MV-4-11 (cell line): ENCODE measurements at regions not wholly inside any gene's neighbourhood (a gene's known extent, or its start where the extent isn't known, plus 50 kb on each side); places are given as distances from the start of the nearest gene placed in this dataset.
A peak's percentile ranks its signal among the peaks of the same experiment; 100 is the strongest.
"Not testable (repeated sequence)": the region's sequence is repeated elsewhere in the genome, so short reads cannot be mapped to it uniquely, and the experiment has no call there.

Source experiments
- DNase-seq: peaks from one replicate; lab custom pipeline; 2025; lab: John Stamatoyannopoulos, UW

- no peak for DNase-seq
Observed at GRCh38 chr1:232713785-232714184, 83.9 kb upstream of the SIPA1L2 start.

- DNase-seq = no peak
Observed at GRCh38 chr1:232715154-232715553, 85.2 kb upstream of the SIPA1L2 start.

GRCh38 chr1:232717911-232718310 is 87.3 kb upstream of the MAP10 start:
- DNase-seq = not testable (repeated sequence)

- DNase-seq = no peak
Observed at GRCh38 chr1:232718928-232719927, 86.0 kb upstream of the MAP10 start.

- no peak for DNase-seq
Observed at GRCh38 chr1:232722626-232723025, 82.6 kb upstream of the MAP10 start.

- no peak for DNase-seq
Observed at GRCh38 chr1:232725305-232726047, 79.7 kb upstream of the MAP10 start.

- DNase-seq = peak; percentile 70
Observed at GRCh38 chr1:232726048-232726779, 79.0 kb upstream of the MAP10 start.

GRCh38 chr1:232728507-232729263 is 76.5 kb upstream of the MAP10 start:
- DNase-seq = no peak

- DNase-seq = no peak
Observed at GRCh38 chr1:232732344-232732910, 72.8 kb upstream of the MAP10 start.

- no peak for DNase-seq
Observed at GRCh38 chr1:232737917-232738316, 67.3 kb upstream of the MAP10 start.

GRCh38 chr1:232743999-232744398 is 61.2 kb upstream of the MAP10 start:
- peak; percentile 10 for DNase-seq

GRCh38 chr1:232744847-232745246 is 60.4 kb upstream of the MAP10 start:
- peak; percentile 11 for DNase-seq

- not testable (repeated sequence) for DNase-seq
Observed at GRCh38 chr1:232745698-232746097, 59.5 kb upstream of the MAP10 start.

GRCh38 chr1:232748910-232749368 is 56.3 kb upstream of the MAP10 start:
- DNase-seq = peak; percentile 4

GRCh38 chr1:232751393-232752140 is 53.6 kb upstream of the MAP10 start:
- DNase-seq = peak; percentile 65

- no peak for DNase-seq
Observed at GRCh38 chr1:232752365-232752764, 52.9 kb upstream of the MAP10 start.

- peak; percentile 18 for DNase-seq
Observed at GRCh38 chr1:232754930-232755329, 50.3 kb upstream of the MAP10 start.
